Neural crest cell (in vitro differentiated cells): ENCODE measurements at regions not wholly inside any gene's neighbourhood (a gene's known extent, or its start where the extent isn't known, plus 50 kb on each side); places are given as distances from the start of the nearest gene placed in this dataset.

Experiments
- DNase-seq: peaks from one replicate; pipeline ENCODE4 v3.0.0; 2021; ENCODE audit warnings: low read depth, mixed read lengths, low spot score
- H3K27ac Mint-ChIP-seq: one replicate; pipeline ENCODE4 v1.8.0; 2021; ENCODE audit warnings: mild to moderate bottlenecking, mixed read lengths; ENCODE audit not compliant: unreplicated experiment
- H3K27me3 Mint-ChIP-seq: 2 replicates; pipeline ENCODE4 v1.8.0; 2021; ENCODE audit warnings: low read depth, mild to moderate bottlenecking, mixed read lengths
- H3K36me3 Mint-ChIP-seq: 2 replicates; pipeline ENCODE4 v1.8.0; 2021; ENCODE audit warnings: low read depth, mild to moderate bottlenecking, mixed read lengths
- H3K4me1 Mint-ChIP-seq: 2 replicates; pipeline ENCODE4 v1.8.0; 2021; ENCODE audit warnings: mixed read lengths
- H3K4me3 Mint-ChIP-seq: one replicate; pipeline ENCODE4 v1.8.0; 2021; ENCODE audit warnings: mild to moderate bottlenecking, mixed read lengths
- H3K9me3 Mint-ChIP-seq: 2 replicates; pipeline ENCODE4 v1.8.0; 2021; ENCODE audit warnings: mixed read lengths
- CTCF ChIP-seq: fragments of 200-600 bp; sonication (generic); conservative IDR thresholded peaks from 2 replicates; pipeline ENCODE4 v1.5.0; 2021; ENCODE audit warnings: antibody characterized with exemption, mild to moderate bottlenecking

GRCh38 chrX:87388381-87388780 lies 129.2 kb upstream of the KLHL4 start:
- no peaks in the 10 kb centered on the region for H3K4me1 Mint-ChIP-seq
- no peak for DNase-seq
- H3K36me3 Mint-ChIP-seq = no peaks in the 10 kb centered on the region
- no peak overlapping the region for H3K4me3 Mint-ChIP-seq
- no peak for TF ChIP-seq CTCF
- no peak overlapping the region for H3K27ac Mint-ChIP-seq
- no peaks in the 10 kb centered on the region for H3K27me3 Mint-ChIP-seq
- no peaks in the 10 kb centered on the region for H3K9me3 Mint-ChIP-seq

GRCh38 chrX:87391742-87392141 lies 125.9 kb upstream of the KLHL4 start:
- Mint-ChIP-seq H3K36me3 (no peaks in the 10 kb centered on the region), H3K27me3 (no peaks in the 10 kb centered on the region), H3K9me3 (no peaks in the 10 kb centered on the region), H3K27ac (no peak overlapping the region), H3K4me1 (no peaks in the 10 kb centered on the region), H3K4me3 (no peak overlapping the region)
- no peak for TF ChIP-seq CTCF
- DNase-seq = no peak

GRCh38 chrX:87392369-87392768 lies 125.2 kb upstream of the KLHL4 start:
- DNase-seq = no peak
- Mint-ChIP-seq H3K4me3 (no peak overlapping the region), H3K4me1 (no peaks in the 10 kb centered on the region), H3K36me3 (no peaks in the 10 kb centered on the region), H3K27ac (no peak overlapping the region), H3K27me3 (no peaks in the 10 kb centered on the region), H3K9me3 (no peaks in the 10 kb centered on the region)
- no peak for TF ChIP-seq CTCF

GRCh38 chrX:87397103-87397886 lies 120.3 kb upstream of the KLHL4 start:
- H3K4me1 Mint-ChIP-seq = no peaks in the 10 kb centered on the region
- TF ChIP-seq CTCF = no peak
- H3K9me3 Mint-ChIP-seq = peaks cover 3% of the 10 kb centered on the region
- no peak overlapping the region for H3K27ac Mint-ChIP-seq
- DNase-seq = no peak
- no peaks in the 10 kb centered on the region for H3K36me3 Mint-ChIP-seq
- H3K4me3 Mint-ChIP-seq = no peak overlapping the region
- H3K27me3 Mint-ChIP-seq = no peaks in the 10 kb centered on the region

- no peaks in the 10 kb centered on the region for H3K36me3 Mint-ChIP-seq
- H3K9me3 Mint-ChIP-seq = peaks cover 3% of the 10 kb centered on the region
- H3K27me3 Mint-ChIP-seq = no peaks in the 10 kb centered on the region
- H3K27ac Mint-ChIP-seq = no peak overlapping the region
- H3K4me1 Mint-ChIP-seq = no peaks in the 10 kb centered on the region
- H3K4me3 Mint-ChIP-seq = no peak overlapping the region
- DNase-seq = no peak
- TF ChIP-seq CTCF = no peak
These were observed 115.3 kb upstream of the KLHL4 start for GRCh38 chrX:87402256-87402655.
